H9 (cell line): ENCODE measurements at regions not wholly inside any gene's neighbourhood (a gene's known extent, or its start where the extent isn't known, plus 50 kb on each side); places are given as distances from the start of the nearest gene placed in this dataset.

Experiments used
- DNase-seq: peaks from one replicate; pipeline ENCODE4 v3.0.0-alpha.2; 2017
- H2AFZ ChIP-seq: one replicate; pipeline ENCODE4 v1.6.1; 2013; ENCODE audit warnings: mild to moderate bottlenecking, low read length, control low read depth, moderate library complexity
- H2AK5ac ChIP-seq: 2 replicates; pipeline ENCODE4 v1.6.1; 2013; ENCODE audit warnings: low read length, control low read depth, mixed read lengths; ENCODE audit not compliant: insufficient read length
- H2BK120ac ChIP-seq: one replicate; pipeline ENCODE4 v1.6.1; 2013; ENCODE audit warnings: low read depth, mild to moderate bottlenecking, low read length, control low read depth, inconsistent platforms; ENCODE audit not compliant: poor library complexity, severe bottlenecking
- H2BK12ac ChIP-seq: 2 replicates; pipeline ENCODE4 v1.6.1; 2013; ENCODE audit warnings: low read length, control low read depth, mixed read lengths, low read depth; ENCODE audit not compliant: insufficient read length
- H2BK15ac ChIP-seq: 2 replicates; pipeline ENCODE4 v1.6.1; 2013; ENCODE audit warnings: low read depth, low read length, control low read depth
- H2BK20ac ChIP-seq: one replicate; pipeline ENCODE4 v1.6.1; 2013; ENCODE audit warnings: low read depth, mild to moderate bottlenecking, low read length, control low read depth, inconsistent platforms; ENCODE audit not compliant: poor library complexity, severe bottlenecking
- H2BK5ac ChIP-seq: 2 replicates; pipeline ENCODE4 v1.6.1; 2013; ENCODE audit warnings: low read length, control low read depth, mixed read lengths; ENCODE audit not compliant: insufficient read length
- H3K14ac ChIP-seq: 2 replicates; pipeline ENCODE4 v1.6.1; 2013; ENCODE audit warnings: low read length, control low read depth; ENCODE audit not compliant: insufficient read depth
- H3K18ac ChIP-seq: 2 replicates; pipeline ENCODE4 v1.6.1; 2013; ENCODE audit warnings: low read depth, mild to moderate bottlenecking, mixed read lengths, low read length, control low read depth; ENCODE audit not compliant: insufficient read length
- H3K23ac ChIP-seq: 2 replicates; pipeline ENCODE4 v1.6.1; 2013; ENCODE audit warnings: low read length, control low read depth, mixed read lengths, low read depth; ENCODE audit not compliant: insufficient read length
- H3K23me2 ChIP-seq: 2 replicates; pipeline ENCODE4 v1.6.1; 2013; ENCODE audit warnings: low read depth, mild to moderate bottlenecking, mixed read lengths, low read length, control low read depth; ENCODE audit not compliant: insufficient read length, poor library complexity, severe bottlenecking
- H3K27ac ChIP-seq: 2 replicates; pipeline ENCODE4 v1.5.1; 2013; ENCODE audit warnings: low read length, control low read depth, mixed read lengths, low read depth; ENCODE audit not compliant: insufficient read length
- H3K27me3 ChIP-seq: 2 replicates; pipeline ENCODE4 v1.6.1; 2013; ENCODE audit warnings: low read length, control low read depth, inconsistent platforms; ENCODE audit not compliant: insufficient read depth
- H3K4ac ChIP-seq: 2 replicates; pipeline ENCODE4 v1.6.1; 2013; ENCODE audit warnings: low read depth, mild to moderate bottlenecking, control low read depth, inconsistent platforms, low read length, moderate library complexity
- H3K4me1 ChIP-seq: 2 replicates; pipeline ENCODE4 v1.6.1; 2013; ENCODE audit warnings: low read length, control low read depth, inconsistent platforms; ENCODE audit not compliant: insufficient read depth
- H3K4me2 ChIP-seq: 2 replicates; pipeline ENCODE4 v1.6.1; 2013; ENCODE audit warnings: low read length, control low read depth, mixed read lengths; ENCODE audit not compliant: insufficient read length, insufficient read depth
- H3K56ac ChIP-seq: 2 replicates; pipeline ENCODE4 v1.6.1; 2013; ENCODE audit warnings: low read depth, mild to moderate bottlenecking, mixed read lengths, low read length, control low read depth; ENCODE audit not compliant: insufficient read length
- H3K79me1 ChIP-seq: 2 replicates; pipeline ENCODE4 v1.6.1; 2013; ENCODE audit warnings: low read depth, mild to moderate bottlenecking, moderate library complexity, low read length, control low read depth, inconsistent platforms; ENCODE audit not compliant: insufficient read depth, poor library complexity, severe bottlenecking
- H3K79me2 ChIP-seq: 2 replicates; pipeline ENCODE4 v1.6.1; 2013; ENCODE audit warnings: low read length, control low read depth, inconsistent platforms; ENCODE audit not compliant: insufficient read depth
- H3K9ac ChIP-seq: 2 replicates; pipeline ENCODE4 v1.6.1; 2013; ENCODE audit warnings: low read length, control low read depth, mixed read lengths; ENCODE audit not compliant: insufficient read length; ENCODE audit errors: extremely low read depth
- H3K9me3 ChIP-seq: one replicate; pipeline ENCODE4 v1.6.1; 2013; ENCODE audit warnings: low read depth, low read length, inconsistent platforms; ENCODE audit not compliant: control insufficient read depth
- H3T11ph ChIP-seq: one replicate; pipeline ENCODE4 v1.6.1; 2013; ENCODE audit warnings: mild to moderate bottlenecking, low read length, control low read depth, inconsistent platforms
- H4K20me1 ChIP-seq: one replicate; pipeline ENCODE4 v1.6.1; 2013; ENCODE audit not compliant: control insufficient read depth, insufficient read length, insufficient read depth
- H4K5ac ChIP-seq: 2 replicates; pipeline ENCODE4 v1.6.1; 2013; ENCODE audit warnings: low read depth, mild to moderate bottlenecking, mixed read lengths, low read length, control low read depth; ENCODE audit not compliant: insufficient read length
- H4K8ac ChIP-seq: replicated peaks from 2 replicates; pipeline ENCODE4 v1.6.1; 2013; ENCODE audit warnings: low read length, control low read depth, mixed read lengths, low read depth; ENCODE audit not compliant: insufficient read length
- H4K91ac ChIP-seq: 2 replicates; pipeline ENCODE4 v1.6.1; 2013; ENCODE audit warnings: low read depth, mild to moderate bottlenecking, moderate library complexity, mixed read lengths, low read length, control low read depth; ENCODE audit not compliant: insufficient read length
- H3K27ac Mint-ChIP-seq, 3 experiments: 2 replicates in 2 of 3; 3 replicates in 1 of 3; pipeline ENCODE4 v1.8.0; 2020 to 2021; ENCODE audit warnings: mixed read lengths in 3 of 3, mild to moderate bottlenecking in 1 of 3, moderate library complexity in 1 of 3
- H3K27me3 Mint-ChIP-seq: 2 replicates; pipeline ENCODE4 v1.8.0; 2021; ENCODE audit warnings: low read depth, mild to moderate bottlenecking, moderate library complexity, mixed read lengths
- H3K36me3 Mint-ChIP-seq, 3 experiments: 2 replicates in 2 of 3; 3 replicates in 1 of 3; pipeline ENCODE4 v1.8.0; 2020 to 2021; ENCODE audit warnings: low read depth in 3 of 3, mixed read lengths in 3 of 3; ENCODE audit not compliant: insufficient read depth in 1 of 3
- H3K4me1 Mint-ChIP-seq, 2 experiments: 2 replicates each; pipeline ENCODE4 v1.8.0; 2020; ENCODE audit warnings: mixed read lengths in 2 of 2
- H3K4me3 Mint-ChIP-seq, 2 experiments: 2 replicates in 1 of 2; 3 replicates in 1 of 2; pipeline ENCODE4 v1.8.0; 2020 to 2021; ENCODE audit warnings: mild to moderate bottlenecking in 2 of 2, mixed read lengths in 2 of 2, moderate library complexity in 1 of 2
- H3K9me3 Mint-ChIP-seq, 2 experiments: 2 replicates in 1 of 2; 3 replicates in 1 of 2; pipeline ENCODE4 v1.8.0; 2020; ENCODE audit warnings: mild to moderate bottlenecking in 2 of 2, mixed read lengths in 2 of 2, moderate library complexity in 1 of 2
- WGBS: extraction: QIAGEN DNeasy Blood & Tissue Kit; methylation state at CpG from one replicate; pipeline ENCODE4 v1.1.7; 2013; ENCODE audit warnings: missing lambda C conversion rate, low lambda C conversion rate, mixed read lengths; ENCODE audit not compliant: insufficient read length; ENCODE audit errors: extremely low coverage; 5-methylcytosine and 5-hydroxymethylcytosine counted together
- TF ChIP-seq, protein P1 (sequence below): fragments of 200-600 bp; sonication (generic); conservative IDR thresholded peaks from 3 replicates; pipeline ENCODE4 v1.8.0; 2021; ENCODE audit warnings: antibody characterized with exemption, mild to moderate bottlenecking

DNA sequence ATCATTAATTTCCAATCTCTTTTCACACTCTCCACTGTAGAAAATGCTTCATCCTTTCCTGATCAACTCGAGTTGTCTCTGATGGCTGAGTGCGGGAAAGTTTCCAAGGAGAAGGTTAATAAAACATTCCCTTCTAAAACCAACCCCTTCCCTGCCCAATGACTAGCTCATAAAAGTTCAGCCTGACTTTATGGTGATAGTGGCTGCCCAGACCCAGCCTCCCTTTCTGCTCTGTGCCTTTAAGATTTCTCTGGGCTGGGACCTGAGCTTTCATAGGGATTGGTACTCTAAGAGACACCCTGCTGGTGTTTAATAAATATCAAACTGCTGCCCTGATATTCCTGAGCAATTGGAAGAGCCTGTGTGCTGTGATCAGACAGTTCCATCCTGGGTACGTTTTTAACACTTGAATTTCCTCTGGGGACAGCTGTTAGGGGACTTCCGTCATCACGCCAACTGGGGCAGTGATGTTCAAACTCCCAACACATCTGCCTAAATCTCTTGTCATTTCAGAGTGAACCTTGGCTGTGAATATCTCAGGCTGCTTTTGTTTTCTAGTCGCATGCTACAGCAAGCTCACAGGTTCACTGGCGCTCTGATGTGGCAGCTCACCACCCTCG lies 195.0 kb upstream of the KIRREL3 start:
- Histone ChIP-seq H3K79me2 (no peaks in the 10 kb centered on the region), H3K9ac (no peak overlapping the region), H4K91ac (no peak overlapping the region), H3K4ac (no peak overlapping the region), H3K23ac (no peak overlapping the region), H2BK120ac (no peak overlapping the region), H2BK15ac (no peak overlapping the region), H3K4me1 (peaks cover 5% of the 10 kb centered on the region; the same call in 1 of the 2 replicates), H3K27me3 (no peaks in the 10 kb centered on the region), H4K8ac (no peak overlapping the region), H3K18ac (no peak overlapping the region), H3K14ac (no peak overlapping the region; the same call in 1 of the 2 replicates), H3K23me2 (no peaks in the 10 kb centered on the region), H3K27ac (no peak overlapping the region), H2BK12ac (no peak overlapping the region), H3K79me1 (no peaks in the 10 kb centered on the region), H2AK5ac (no peak overlapping the region), H3K9me3 (no peaks in the 10 kb centered on the region), H3T11ph (no peak overlapping the region), H2BK20ac (no peak overlapping the region), H3K56ac (no peak overlapping the region), H3K4me2 (no peak overlapping the region), H4K5ac (no peak overlapping the region), H2BK5ac (no peak overlapping the region), H4K20me1 (no peaks in the 10 kb centered on the region), H2AFZ (no peak overlapping the region)
- no CpG with 5 or more reads among the region's 8 CpGs for WGBS
- TF ChIP-seq, protein P1, sequence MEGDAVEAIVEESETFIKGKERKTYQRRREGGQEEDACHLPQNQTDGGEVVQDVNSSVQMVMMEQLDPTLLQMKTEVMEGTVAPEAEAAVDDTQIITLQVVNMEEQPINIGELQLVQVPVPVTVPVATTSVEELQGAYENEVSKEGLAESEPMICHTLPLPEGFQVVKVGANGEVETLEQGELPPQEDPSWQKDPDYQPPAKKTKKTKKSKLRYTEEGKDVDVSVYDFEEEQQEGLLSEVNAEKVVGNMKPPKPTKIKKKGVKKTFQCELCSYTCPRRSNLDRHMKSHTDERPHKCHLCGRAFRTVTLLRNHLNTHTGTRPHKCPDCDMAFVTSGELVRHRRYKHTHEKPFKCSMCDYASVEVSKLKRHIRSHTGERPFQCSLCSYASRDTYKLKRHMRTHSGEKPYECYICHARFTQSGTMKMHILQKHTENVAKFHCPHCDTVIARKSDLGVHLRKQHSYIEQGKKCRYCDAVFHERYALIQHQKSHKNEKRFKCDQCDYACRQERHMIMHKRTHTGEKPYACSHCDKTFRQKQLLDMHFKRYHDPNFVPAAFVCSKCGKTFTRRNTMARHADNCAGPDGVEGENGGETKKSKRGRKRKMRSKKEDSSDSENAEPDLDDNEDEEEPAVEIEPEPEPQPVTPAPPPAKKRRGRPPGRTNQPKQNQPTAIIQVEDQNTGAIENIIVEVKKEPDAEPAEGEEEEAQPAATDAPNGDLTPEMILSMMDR = no peak
- Mint-ChIP-seq H3K4me3 (no peak overlapping the region), H3K36me3 (no peaks in the 10 kb centered on the region; a peak in 1 of 7 replicates), H3K9me3 (no peaks in the 10 kb centered on the region), H3K4me1 (peaks cover 16 to 19% of the 10 kb centered on the region in 2 experiments), H3K27ac (no peak overlapping the region), H3K27me3 (no peaks in the 10 kb centered on the region)
- no peak for DNase-seq
